H1 (cell line): ENCODE measurements at regions not wholly inside any gene's neighbourhood (a gene's known extent, or its start where the extent isn't known, plus 50 kb on each side); places are given as distances from the start of the nearest gene placed in this dataset.
A peak's percentile ranks its signal among the peaks of the same experiment; 100 is the strongest.

Source experiments
- CTCF ChIA-PET: fragments of 300-600 bp; sonication (Branson Sonifier 250); formaldehyde crosslinking; loops from one replicate; lab custom pipeline; 2021; ENCODE audit not compliant: partially characterized antibody; lab: Charles Lee
- POLR2A ChIA-PET: fragments of 300-600 bp; sonication (Branson Sonifier 250); formaldehyde crosslinking; loops from one replicate; lab custom pipeline; 2021; ENCODE audit warnings: inconsistent platforms; ENCODE audit not compliant: partially characterized antibody; lab: Charles Lee
- DNase-seq, 2 experiments: peaks; one replicate each; pipeline versions ENCODE4 v3.0.0 to v3.0.0-alpha.2; 2010 to 2022; ENCODE audit warnings: low spot score in 2 of 2, low read depth in 1 of 2, mixed read lengths in 1 of 2
- FAIRE-seq: peaks from 2 replicates; lab custom pipeline; 2011; peaks lifted over from hg19 to GRCh38; lab: Jason Lieb, UNC
- H2AFZ ChIP-seq: 2 replicates; pipeline ENCODE4 v1.8.1; 2012; ENCODE audit warnings: low read length, inconsistent platforms
- H2AK5ac ChIP-seq: 2 replicates; pipeline ENCODE4 v1.6.1; 2013; ENCODE audit warnings: low read depth, low read length
- H2BK120ac ChIP-seq: replicated peaks from 2 replicates; pipeline ENCODE3; 2013; ENCODE audit warnings: low read depth, low read length, inconsistent platforms
- H2BK12ac ChIP-seq: 2 replicates; pipeline ENCODE4 v1.6.1; 2013; ENCODE audit warnings: low read depth, low read length
- H2BK15ac ChIP-seq: 2 replicates; pipeline ENCODE4 v1.6.1; 2013; ENCODE audit warnings: low read length
- H2BK20ac ChIP-seq: 2 replicates; pipeline ENCODE4 v1.6.1; 2013; ENCODE audit warnings: low read length
- H2BK5ac ChIP-seq: 2 replicates; pipeline ENCODE4 v1.6.1; 2013; ENCODE audit warnings: low read depth, low read length
- H3K14ac ChIP-seq: 2 replicates; pipeline ENCODE4 v1.6.1; 2013; ENCODE audit warnings: inconsistent platforms; ENCODE audit not compliant: insufficient read length
- H3K18ac ChIP-seq: 2 replicates; pipeline ENCODE4 v1.6.1; 2013; ENCODE audit warnings: low read length; ENCODE audit errors: extremely low read depth
- H3K23ac ChIP-seq: 2 replicates; pipeline ENCODE4 v1.6.1; 2013; ENCODE audit warnings: inconsistent platforms; ENCODE audit not compliant: insufficient read length
- H3K23me2 ChIP-seq: 2 replicates; pipeline ENCODE4 v1.6.1; 2013; ENCODE audit warnings: low read depth, low read length
- H3K27ac ChIP-seq: 2 replicates; pipeline ENCODE4 v1.6.1; 2011; ENCODE audit warnings: low read depth, low read length, inconsistent platforms
- H3K27me3 ChIP-seq, 4 experiments: replicated peaks in 1 of 4; 1 replicate in 1 of 4; 2 replicates in 3 of 4; pipeline versions ENCODE4 v1.6.1 to v1.8.1; 2011 to 2013; ENCODE audit warnings: low read length in 3 of 4, mild to moderate bottlenecking in 3 of 4, inconsistent platforms in 2 of 4, mixed read lengths in 2 of 4, moderate library complexity in 1 of 4; ENCODE audit not compliant: control insufficient read depth in 3 of 4, insufficient read depth in 3 of 4; ENCODE audit errors: extremely low read depth in 1 of 4
- H3K36me3 ChIP-seq, 4 experiments: 2 replicates each; pipeline versions ENCODE4 v1.6.1 to v1.8.1; 2011 to 2013; ENCODE audit warnings: mild to moderate bottlenecking in 4 of 4, low read length in 3 of 4, moderate library complexity in 2 of 4, control low read depth in 1 of 4, inconsistent platforms in 1 of 4; ENCODE audit not compliant: insufficient read depth in 4 of 4, control insufficient read depth in 2 of 4
- H3K4ac ChIP-seq: replicated peaks from 2 replicates; pipeline ENCODE3; 2013; ENCODE audit warnings: low read length, low read depth, mixed read lengths, inconsistent platforms; ENCODE audit not compliant: insufficient read length
- H3K4me1 ChIP-seq, 4 experiments: replicated peaks in 1 of 4; 1 replicate in 1 of 4; 2 replicates in 3 of 4; pipeline versions ENCODE4 v1.6.1 to v1.8.1; 2011 to 2013; ENCODE audit warnings: low read length in 3 of 4, inconsistent platforms in 2 of 4, mixed read lengths in 1 of 4; ENCODE audit not compliant: insufficient read depth in 4 of 4, control insufficient read depth in 3 of 4
- H3K4me2 ChIP-seq, 2 experiments: 2 replicates each; pipeline versions ENCODE4 v1.6.1 to v1.8.1; 2011 to 2013; ENCODE audit warnings: low read depth in 2 of 2, low read length in 2 of 2, control low read depth in 1 of 2, inconsistent platforms in 1 of 2, mild to moderate bottlenecking in 1 of 2; ENCODE audit not compliant: insufficient read depth in 1 of 2
- H3K4me3 ChIP-seq, 4 experiments: fragments of 200-600, 300-600 bp in 1 of 4; sonication (generic), shearing (Covaris generic), sonication (Bioruptor Twin) in 1 of 4; 2 replicates each; pipeline versions ENCODE4 v1.5.1 to v1.8.1; 2011 to 2016; ENCODE audit warnings: low read length in 4 of 4, low read depth in 3 of 4, control low read depth in 2 of 4, inconsistent platforms in 2 of 4, mild to moderate bottlenecking in 2 of 4, mixed read lengths in 1 of 4, moderate library complexity in 1 of 4; ENCODE audit not compliant: insufficient read depth in 2 of 4; ENCODE audit errors: extremely low read depth in 1 of 4
- H3K56ac ChIP-seq: replicated peaks from 2 replicates; pipeline ENCODE3; 2013; ENCODE audit warnings: low read depth, mild to moderate bottlenecking, mixed read lengths, low read length, inconsistent platforms; ENCODE audit not compliant: insufficient read length
- H3K79me1 ChIP-seq: 2 replicates; pipeline ENCODE4 v1.6.1; 2013; ENCODE audit warnings: low read depth, low read length, control low read depth
- H3K79me2 ChIP-seq, 2 experiments: 2 replicates each; pipeline versions ENCODE4 v1.6.1 to v1.8.1; 2012 to 2013; ENCODE audit warnings: low read length in 2 of 2, mild to moderate bottlenecking in 2 of 2, inconsistent platforms in 1 of 2; ENCODE audit not compliant: insufficient read depth in 2 of 2, control insufficient read depth in 1 of 2
- H3K9ac ChIP-seq, 4 experiments: replicated peaks in 1 of 4; 1 replicate in 1 of 4; 2 replicates in 3 of 4; pipeline versions ENCODE4 v1.6.1 to v1.8.1; 2011 to 2013; ENCODE audit warnings: low read depth in 3 of 4, low read length in 3 of 4, control low read depth in 2 of 4, mild to moderate bottlenecking in 2 of 4, moderate library complexity in 2 of 4, inconsistent platforms in 1 of 4; ENCODE audit errors: extremely low read depth in 1 of 4
- H3K9me3 ChIP-seq, 2 experiments: 2 replicates each; pipeline versions ENCODE4 v1.6.1 to v1.8.1; 2012 to 2013; ENCODE audit warnings: mild to moderate bottlenecking in 2 of 2, moderate library complexity in 2 of 2, control low read depth in 1 of 2, inconsistent platforms in 1 of 2, low read depth in 1 of 2, low read length in 1 of 2, mixed read lengths in 1 of 2; ENCODE audit not compliant: insufficient read depth in 2 of 2
- H4K20me1 ChIP-seq, 2 experiments: replicated peaks in 1 of 2; 2 replicates each; pipeline versions ENCODE3 to v1.8.1; 2011 to 2013; ENCODE audit warnings: inconsistent platforms in 2 of 2, low read length in 2 of 2, mild to moderate bottlenecking in 1 of 2; ENCODE audit not compliant: insufficient read depth in 2 of 2, control insufficient read depth in 1 of 2
- H4K5ac ChIP-seq: 2 replicates; pipeline ENCODE4 v1.6.1; 2013; ENCODE audit warnings: low read length, low read depth, mixed read lengths, inconsistent platforms; ENCODE audit not compliant: insufficient read length
- H4K8ac ChIP-seq: 2 replicates; pipeline ENCODE4 v1.8.0; 2013; ENCODE audit warnings: mild to moderate bottlenecking, moderate library complexity, low read length, inconsistent platforms; ENCODE audit not compliant: insufficient read depth; ENCODE audit errors: extremely low read depth
- H4K91ac ChIP-seq: replicated peaks from 2 replicates; pipeline ENCODE3; 2013; ENCODE audit warnings: low read length, mixed read lengths, inconsistent platforms; ENCODE audit not compliant: insufficient read length
- BRCA1 ChIP-seq: IDR thresholded peaks from 2 replicates; pipeline ENCODE4 v1.6.1; 2012; ENCODE audit warnings: low read depth, low read length, improper control_type of control experiment
- CHD1 ChIP-seq: IDR thresholded peaks from 2 replicates; pipeline ENCODE4 v1.6.1; 2012; ENCODE audit warnings: low read depth, low read length, improper control_type of control experiment
- E2F6 ChIP-seq: IDR thresholded peaks from 2 replicates; pipeline ENCODE4 v1.6.1; 2012; ENCODE audit warnings: inconsistent platforms
- HDAC2 ChIP-seq, 2 experiments: fragments of 300-600 bp in 1 of 2; sonication (generic) in 1 of 2; IDR thresholded peaks; 2 replicates each; pipeline ENCODE4 v1.6.1; 2011 to 2012; ENCODE audit warnings: low read depth in 2 of 2, low read length in 2 of 2, mild to moderate bottlenecking in 2 of 2, moderate library complexity in 2 of 2, borderline replicate concordance in 1 of 2, inconsistent platforms in 1 of 2
- KDM1A ChIP-seq: fragments of 200-600, 300-600 bp; sonication (generic); IDR thresholded peaks from 2 replicates; pipeline ENCODE4 v1.7.1; 2016; ENCODE audit warnings: mild to moderate bottlenecking, low read length, borderline replicate concordance
- RFX5 ChIP-seq: IDR thresholded peaks from 2 replicates; pipeline ENCODE4 v1.6.1; 2011; ENCODE audit warnings: low read depth, low read length, improper control_type of control experiment, borderline replicate concordance
- SAP30 ChIP-seq: fragments of 300-600 bp; sonication (generic); IDR thresholded peaks from 2 replicates; pipeline ENCODE4 v1.7.1; 2012; ENCODE audit warnings: low read length, moderate library complexity, mild to moderate bottlenecking, inconsistent platforms; ENCODE audit not compliant: insufficient read depth, insufficient replicate concordance
- SIN3A ChIP-seq, 2 experiments: IDR thresholded peaks in 1 of 2; conservative IDR thresholded peaks in 1 of 2; 2 replicates each; pipeline ENCODE4 v1.6.1; 2011 to 2012; ENCODE audit warnings: low read length in 2 of 2, improper control_type of control experiment in 1 of 2, low read depth in 1 of 2, mild to moderate bottlenecking in 1 of 2
- WGBS, 2 experiments: shearing (Covaris generic) in 1 of 2; methylation state at CpG; one replicate each; pipeline versions ENCODE4 v1.1.6 to v1.1.7; 2013 to 2015; ENCODE audit warnings: low lambda C conversion rate in 2 of 2, mixed read lengths in 2 of 2, inconsistent platforms in 1 of 2, low coverage in 1 of 2, missing lambda C conversion rate in 1 of 2; ENCODE audit not compliant: insufficient replicate concordance in 2 of 2, insufficient coverage in 1 of 2, insufficient read length in 1 of 2; ENCODE audit errors: extremely low coverage in 1 of 2, missing lambda C conversion rate in 1 of 2; 5-methylcytosine and 5-hydroxymethylcytosine counted together
- TF ChIP-seq, protein P1 (sequence below), 3 experiments: IDR thresholded peaks; 1 replicate in 2 of 3; 2 replicates in 1 of 3; pipeline versions ENCODE4 v1.5.1 to v1.6.1; 2011; ENCODE audit warnings: low read length in 3 of 3, mild to moderate bottlenecking in 3 of 3, inconsistent platforms in 2 of 3, low read depth in 1 of 3, moderate library complexity in 1 of 3; ENCODE audit not compliant: insufficient read depth in 1 of 3; ENCODE audit errors: control extremely low read depth in 1 of 3

DNA sequence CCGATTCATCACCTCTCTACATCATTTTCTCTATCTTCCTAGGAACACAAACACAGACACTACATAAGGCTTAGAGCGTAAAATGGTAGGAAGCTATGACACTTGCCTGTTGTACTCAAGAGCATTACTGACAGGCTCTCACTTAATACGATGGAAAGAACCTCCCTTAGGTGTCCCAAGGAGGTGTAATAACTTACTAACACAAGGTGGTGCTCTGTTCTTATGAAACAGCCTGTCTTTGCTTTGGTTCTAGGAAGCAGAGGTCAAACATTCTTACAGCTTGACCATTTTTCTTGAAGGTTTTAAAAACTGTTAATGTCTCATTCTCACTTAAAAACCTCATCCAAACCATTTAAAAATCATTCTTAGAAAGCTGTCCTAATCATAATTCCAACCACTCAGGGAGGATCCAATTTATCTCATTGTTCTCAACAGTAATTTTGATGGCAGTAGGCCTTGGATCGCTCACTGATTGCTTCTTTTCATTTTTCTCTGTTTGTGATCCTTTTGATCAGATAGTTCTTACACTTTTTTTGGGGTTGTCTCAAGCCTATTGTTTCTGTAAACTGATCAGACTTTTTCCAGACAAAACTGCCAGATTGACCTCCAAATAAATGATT lies 317.8 kb upstream of the AGTR1 start:
- H2BK120ac ChIP-seq = no peak overlapping the region
- H3K56ac ChIP-seq = no peak overlapping the region
- no peaks in the 10 kb centered on the region for H3K36me3 ChIP-seq
- H3K9ac ChIP-seq = no peak overlapping the region
- no peak overlapping the region for H3K4me3 ChIP-seq
- H3K23ac ChIP-seq = no peak overlapping the region
- ChIA-PET POLR2A (no interaction called here), CTCF (interaction anchor here (0.6 to 3.2 kb wide), 25 partner anchors 11 to 567 kb away, joined by 3 to 38 read pairs (median 4); no protein-coding TSS in a partner anchor)
- WGBS, 2 experiments = 59% methylated on average over 4 of the region's 4 CpGs; no CpG with 5 or more reads in 1 of the 2 experiments
- H4K5ac ChIP-seq = no peak overlapping the region
- H2AFZ ChIP-seq = peak overlapping the region; percentile 56
- DNase-seq = no peak
- no peak overlapping the region for H2AK5ac ChIP-seq
- H2BK12ac ChIP-seq = no peak overlapping the region
- H3K4me2 ChIP-seq = no peak overlapping the region
- H3K4me1 ChIP-seq = no peaks in the 10 kb centered on the region
- no peaks in the 10 kb centered on the region for H3K79me2 ChIP-seq
- H2BK15ac ChIP-seq = no peak overlapping the region
- H2BK20ac ChIP-seq = no peak overlapping the region
- H4K91ac ChIP-seq = no peak overlapping the region
- no peaks in the 10 kb centered on the region for H3K79me1 ChIP-seq
- H3K9me3 ChIP-seq = no peaks in the 10 kb centered on the region
- no peaks in the 10 kb centered on the region for H3K27me3 ChIP-seq
- H3K23me2 ChIP-seq = no peaks in the 10 kb centered on the region
- H2BK5ac ChIP-seq = no peak overlapping the region
- H4K8ac ChIP-seq = no peak overlapping the region
- no peak overlapping the region for H3K14ac ChIP-seq
- H4K20me1 ChIP-seq = no peaks in the 10 kb centered on the region
- no peak overlapping the region for H3K4ac ChIP-seq
- H3K27ac ChIP-seq = no peak overlapping the region
- no peak overlapping the region for H3K18ac ChIP-seq
- FAIRE-seq = peak; percentile 84
- TF ChIP-seq KDM1A (no peak), SIN3A (conservative IDR thresholded peaks at IDR 0.05 in 1 of 2, IDR thresholded peaks at IDR 0.05 in 1 of 2; ENCODE audit: low read depth in 1 of 2, low read length in 2 of 2) (no peak), RFX5 (no peak), E2F6 (no peak), CHD1 (no peak), BRCA1 (no peak), HDAC2 (IDR thresholded peaks at IDR 0.05; ENCODE audit: borderline replicate concordance in 1 of 2, low read depth in 2 of 2, low read length in 2 of 2) (no peak), SAP30 (no peak)
- TF ChIP-seq, protein P1, sequence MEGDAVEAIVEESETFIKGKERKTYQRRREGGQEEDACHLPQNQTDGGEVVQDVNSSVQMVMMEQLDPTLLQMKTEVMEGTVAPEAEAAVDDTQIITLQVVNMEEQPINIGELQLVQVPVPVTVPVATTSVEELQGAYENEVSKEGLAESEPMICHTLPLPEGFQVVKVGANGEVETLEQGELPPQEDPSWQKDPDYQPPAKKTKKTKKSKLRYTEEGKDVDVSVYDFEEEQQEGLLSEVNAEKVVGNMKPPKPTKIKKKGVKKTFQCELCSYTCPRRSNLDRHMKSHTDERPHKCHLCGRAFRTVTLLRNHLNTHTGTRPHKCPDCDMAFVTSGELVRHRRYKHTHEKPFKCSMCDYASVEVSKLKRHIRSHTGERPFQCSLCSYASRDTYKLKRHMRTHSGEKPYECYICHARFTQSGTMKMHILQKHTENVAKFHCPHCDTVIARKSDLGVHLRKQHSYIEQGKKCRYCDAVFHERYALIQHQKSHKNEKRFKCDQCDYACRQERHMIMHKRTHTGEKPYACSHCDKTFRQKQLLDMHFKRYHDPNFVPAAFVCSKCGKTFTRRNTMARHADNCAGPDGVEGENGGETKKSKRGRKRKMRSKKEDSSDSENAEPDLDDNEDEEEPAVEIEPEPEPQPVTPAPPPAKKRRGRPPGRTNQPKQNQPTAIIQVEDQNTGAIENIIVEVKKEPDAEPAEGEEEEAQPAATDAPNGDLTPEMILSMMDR (IDR thresholded peaks at IDR 0.05; ENCODE audit: control extremely low read depth in 1 of 3, insufficient read depth in 1 of 3, low read depth in 1 of 3, low read length in 3 of 3) = peak in 2 of 3 experiments; percentile 66 to 74; a peak in 3 of 4 replicates
